DOHH2 (cell line): ENCODE measurements at regions not wholly inside any gene's neighbourhood (a gene's known extent, or its start where the extent isn't known, plus 50 kb on each side); places are given as distances from the start of the nearest gene placed in this dataset.

ENCODE experiments used
- EZH2phosphoT487 ChIP-seq: fragments of 200-600 bp; sonication (generic); IDR thresholded peaks from 2 replicates; pipeline ENCODE4 v1.6.1; 2017; ENCODE audit warnings: borderline replicate concordance, mild to moderate bottlenecking, antibody characterized with exemption, low read length, moderate library complexity, mixed read lengths
- TF ChIP-seq, protein P1 (sequence below): fragments of 200-600 bp; sonication (generic); IDR thresholded peaks from one replicate; pipeline ENCODE4 v1.5.1; 2014; ENCODE audit warnings: antibody characterized with exemption, mild to moderate bottlenecking, low read depth, low read length; ENCODE audit not compliant: poor library complexity, severe bottlenecking

DNA sequence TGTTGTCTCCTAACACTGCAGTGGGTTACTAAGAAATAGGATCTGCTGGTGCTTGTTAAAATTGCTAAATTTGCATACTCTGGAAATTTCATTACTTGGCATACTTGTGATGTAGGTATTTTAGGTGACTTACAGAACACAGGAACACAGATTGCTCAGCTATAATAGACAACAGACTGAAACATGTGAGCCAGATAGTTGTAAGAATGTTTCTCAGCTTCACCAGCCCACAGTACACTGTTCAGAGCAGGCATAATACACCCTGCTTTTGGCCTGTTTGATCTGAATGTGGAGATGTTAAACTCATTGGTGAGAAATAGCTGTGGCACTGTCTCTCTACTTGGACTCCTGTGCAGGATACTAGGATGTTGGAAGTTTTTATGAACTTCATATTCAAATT, 275.7 kb downstream of the CSNK1G3 start:
- TF ChIP-seq, protein P1, sequence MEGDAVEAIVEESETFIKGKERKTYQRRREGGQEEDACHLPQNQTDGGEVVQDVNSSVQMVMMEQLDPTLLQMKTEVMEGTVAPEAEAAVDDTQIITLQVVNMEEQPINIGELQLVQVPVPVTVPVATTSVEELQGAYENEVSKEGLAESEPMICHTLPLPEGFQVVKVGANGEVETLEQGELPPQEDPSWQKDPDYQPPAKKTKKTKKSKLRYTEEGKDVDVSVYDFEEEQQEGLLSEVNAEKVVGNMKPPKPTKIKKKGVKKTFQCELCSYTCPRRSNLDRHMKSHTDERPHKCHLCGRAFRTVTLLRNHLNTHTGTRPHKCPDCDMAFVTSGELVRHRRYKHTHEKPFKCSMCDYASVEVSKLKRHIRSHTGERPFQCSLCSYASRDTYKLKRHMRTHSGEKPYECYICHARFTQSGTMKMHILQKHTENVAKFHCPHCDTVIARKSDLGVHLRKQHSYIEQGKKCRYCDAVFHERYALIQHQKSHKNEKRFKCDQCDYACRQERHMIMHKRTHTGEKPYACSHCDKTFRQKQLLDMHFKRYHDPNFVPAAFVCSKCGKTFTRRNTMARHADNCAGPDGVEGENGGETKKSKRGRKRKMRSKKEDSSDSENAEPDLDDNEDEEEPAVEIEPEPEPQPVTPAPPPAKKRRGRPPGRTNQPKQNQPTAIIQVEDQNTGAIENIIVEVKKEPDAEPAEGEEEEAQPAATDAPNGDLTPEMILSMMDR: no peak
- no peak for TF ChIP-seq EZH2phosphoT487
